NOMO-1 treated with dmso at 0.1 percent for 144 hours (cell line): ENCODE measurements at regions not wholly inside any gene's neighbourhood (a gene's known extent, or its start where the extent isn't known, plus 50 kb on each side); places are given as distances from the start of the nearest gene placed in this dataset.
"Not testable (repeated sequence)": the region's sequence is repeated elsewhere in the genome, so short reads cannot be mapped to it uniquely, and the experiment has no call there.

ENCODE experiments used
- DNase-seq: peaks from one replicate; lab custom pipeline; 2025; ENCODE audit not compliant: unreplicated experiment; lab: John Stamatoyannopoulos, UW

DNA sequence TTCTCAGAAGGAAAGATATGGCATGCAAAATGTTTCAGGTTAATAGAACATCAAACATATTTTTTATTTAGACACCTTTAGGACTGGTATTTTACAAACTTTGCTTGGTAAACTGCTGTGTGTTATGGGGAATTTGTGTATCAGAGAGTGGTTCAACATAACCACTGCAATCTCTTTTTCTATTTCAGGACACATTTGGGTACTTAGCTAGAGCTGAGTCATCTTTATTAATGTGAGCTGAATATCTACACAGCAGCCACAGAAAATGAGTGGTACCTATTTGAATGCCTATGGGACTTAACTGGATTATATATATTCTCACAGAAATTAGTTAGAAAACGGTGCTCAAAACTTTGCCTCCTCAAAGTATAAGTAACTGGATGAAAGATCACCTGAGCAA, 179.8 kb downstream of the SPDYE17 start:
- DNase-seq = not testable (repeated sequence)

DNA sequence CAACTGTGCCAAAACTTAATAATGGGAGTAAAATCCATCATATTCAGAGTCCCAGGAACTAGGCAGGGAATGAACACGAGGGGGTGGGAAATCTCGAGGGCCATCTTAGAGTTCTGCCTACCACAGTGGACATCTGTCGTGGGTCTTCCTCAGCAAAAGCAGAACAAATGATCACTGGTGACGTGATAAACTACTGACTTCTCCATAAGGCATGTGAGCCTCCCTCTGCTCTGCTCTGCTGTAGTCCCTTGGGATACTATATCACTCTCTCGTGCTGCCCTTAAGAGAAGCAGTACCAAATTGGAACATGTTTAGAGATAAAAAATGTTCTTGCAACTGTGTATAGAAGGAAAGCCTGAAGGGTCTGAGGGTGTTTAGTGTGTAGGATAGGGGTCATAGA, 180.5 kb downstream of the SPDYE17 start:
- DNase-seq = not testable (repeated sequence)

DNA sequence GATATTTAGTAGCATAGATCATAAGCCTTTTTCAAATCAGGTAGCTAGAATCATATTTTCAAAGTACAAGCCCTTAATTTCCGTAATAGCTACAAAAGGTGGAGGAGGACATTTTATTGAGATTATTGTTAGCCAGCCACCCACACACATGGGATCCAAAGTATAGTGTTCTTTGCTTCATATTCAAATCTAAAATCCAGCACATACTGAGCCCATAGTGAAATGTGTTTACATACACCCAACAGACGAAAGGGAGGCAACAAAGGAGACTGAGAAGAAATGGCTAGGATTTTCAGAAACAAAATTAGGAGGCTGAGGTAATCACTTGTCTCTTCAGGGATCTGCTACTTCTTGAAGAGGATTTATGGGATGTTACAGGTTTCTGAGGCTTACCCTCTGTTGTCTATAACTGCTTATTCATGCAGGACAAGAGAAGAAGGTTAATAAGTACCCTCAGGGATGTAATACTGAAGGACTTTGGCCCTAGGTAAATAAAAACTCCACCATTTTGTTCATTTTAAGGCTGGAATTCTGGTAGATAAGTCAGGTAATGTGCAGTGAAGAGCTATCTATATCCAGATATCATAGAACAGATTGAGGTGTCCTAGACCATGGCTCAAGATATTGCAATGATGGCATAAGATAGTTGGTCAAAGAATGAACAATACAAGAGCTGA, 182.1 kb downstream of the SPDYE17 start:
- DNase-seq = not testable (repeated sequence)

GRCh38 chr7:76839879-76840278, 192.3 kb downstream of the SPDYE17 start:
- DNase-seq = not testable (repeated sequence)

DNA sequence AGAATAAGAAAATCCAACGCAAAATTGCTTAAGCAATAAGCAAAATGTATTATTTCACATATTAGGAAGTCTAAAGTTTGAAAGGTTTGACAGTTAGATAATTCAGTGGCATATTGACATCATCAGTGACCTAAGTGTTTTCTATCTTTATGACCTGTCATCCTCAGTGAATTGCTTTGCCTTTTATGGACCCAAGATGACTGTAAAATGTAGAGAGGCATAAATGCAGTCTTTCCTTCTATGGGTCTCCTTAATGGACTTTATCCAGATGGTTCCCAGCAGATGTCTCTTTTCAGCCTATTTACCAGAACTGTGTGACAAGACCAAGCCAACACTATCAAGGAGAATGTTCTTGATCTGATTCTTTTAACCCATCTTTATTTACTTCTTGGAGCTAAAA, 192.9 kb downstream of the SPDYE17 start:
- not testable (repeated sequence) for DNase-seq

DNA sequence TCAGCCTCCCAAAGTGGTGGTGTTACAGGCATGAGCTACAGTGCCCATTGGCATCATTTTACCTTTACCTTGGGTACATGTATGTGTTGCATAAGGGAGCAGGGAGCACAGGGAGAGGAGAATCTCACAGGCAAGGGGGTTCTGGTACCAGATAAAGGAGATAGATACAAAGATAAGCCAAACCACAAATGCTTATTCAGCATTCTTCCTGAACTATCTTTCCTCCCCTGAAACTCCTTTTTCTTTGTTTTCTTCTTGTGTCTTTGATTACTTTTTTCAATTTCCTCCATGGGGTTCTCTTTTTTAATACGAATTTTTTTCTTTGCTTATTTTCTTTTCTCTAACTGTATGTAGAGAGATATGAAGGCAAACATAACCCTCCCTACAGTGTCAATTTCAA, 193.8 kb downstream of the SPDYE17 start:
- not testable (repeated sequence) for DNase-seq

- DNase-seq = not testable (repeated sequence)
Observed at GRCh38 chr7:76829233-76829632, 202.2 kb upstream of the POMZP3 start.

- not testable (repeated sequence) for DNase-seq
Observed at GRCh38 chr7:76826181-76826580, 199.1 kb upstream of the POMZP3 start.

- not testable (repeated sequence) for DNase-seq
Observed at GRCh38 chr7:76809856-76810255, 182.8 kb upstream of the POMZP3 start.

GRCh38 chr7:76807588-76808100, 180.6 kb upstream of the POMZP3 start:
- not testable (repeated sequence) for DNase-seq

DNA sequence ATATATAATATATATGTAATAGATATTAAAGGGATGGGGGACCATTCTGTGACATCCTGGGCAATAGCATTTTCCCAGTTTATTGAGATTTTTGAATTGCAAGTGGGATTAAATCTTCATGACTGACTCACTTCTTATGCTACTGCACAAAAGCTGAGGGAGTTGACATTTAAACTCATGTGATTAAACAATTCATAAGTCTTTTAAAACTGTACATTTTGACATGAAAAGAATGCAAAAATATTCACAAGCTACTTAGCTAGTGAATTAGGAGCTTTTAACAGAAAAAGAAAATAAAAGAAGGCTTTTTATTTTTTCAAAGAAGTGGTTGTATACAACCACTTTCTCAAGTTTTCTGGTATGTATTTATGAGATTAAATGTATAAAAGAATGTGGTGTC, 179.4 kb upstream of the POMZP3 start:
- DNase-seq = not testable (repeated sequence)

GRCh38 chr7:76806010-76806409, 178.9 kb upstream of the POMZP3 start:
- not testable (repeated sequence) for DNase-seq

- DNase-seq = not testable (repeated sequence)
Observed at GRCh38 chr7:76805262-76805661, 178.2 kb upstream of the POMZP3 start.

DNA sequence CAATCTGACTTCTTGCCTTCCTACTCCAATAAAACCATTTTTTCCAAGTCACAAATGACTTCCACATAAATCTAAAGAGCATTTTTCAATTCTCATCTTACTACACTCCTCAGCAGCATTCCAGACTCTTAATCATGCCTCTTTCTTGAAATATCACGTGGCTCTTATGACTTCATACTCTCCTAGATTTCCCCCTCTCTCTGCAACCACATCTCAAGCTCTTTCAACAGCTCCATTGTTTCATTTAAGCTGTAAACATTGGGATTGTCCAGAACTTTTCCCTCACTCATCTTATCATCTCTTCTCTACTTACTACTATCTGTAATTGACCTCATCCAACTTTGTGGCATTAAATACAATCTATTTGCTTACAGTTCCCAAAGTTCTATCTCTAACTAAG, 170.6 kb upstream of the POMZP3 start:
- DNase-seq = not testable (repeated sequence)

DNA sequence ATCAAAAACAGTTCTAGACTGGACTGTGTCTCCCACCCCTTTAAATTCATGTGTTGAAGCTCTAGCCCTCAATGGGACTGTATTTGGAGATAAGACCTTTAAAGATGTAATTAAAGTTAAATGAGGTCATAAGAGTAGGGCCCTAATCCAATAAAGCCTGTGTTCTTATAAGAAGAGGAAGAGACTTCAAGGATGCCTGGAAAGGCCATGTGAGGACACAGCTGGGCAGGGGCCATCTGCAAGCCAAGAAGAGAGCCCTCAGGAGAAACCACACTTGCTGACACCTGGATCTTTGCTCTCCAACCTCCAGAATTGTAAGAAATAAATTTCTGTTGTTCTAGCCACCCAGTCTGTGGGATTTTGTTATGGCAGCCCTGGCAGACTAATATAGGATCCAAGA, 153.6 kb upstream of the POMZP3 start:
- not testable (repeated sequence) for DNase-seq

- DNase-seq = not testable (repeated sequence)
Observed at GRCh38 chr7:76774279-76774678, 147.2 kb upstream of the POMZP3 start.

GRCh38 chr7:76771980-76772379, 144.9 kb upstream of the POMZP3 start:
- not testable (repeated sequence) for DNase-seq

- not testable (repeated sequence) for DNase-seq
Observed at GRCh38 chr7:76763977-76764376, 136.9 kb upstream of the POMZP3 start.

- not testable (repeated sequence) for DNase-seq
Observed at GRCh38 chr7:76760546-76761220, 133.6 kb upstream of the POMZP3 start.

DNA sequence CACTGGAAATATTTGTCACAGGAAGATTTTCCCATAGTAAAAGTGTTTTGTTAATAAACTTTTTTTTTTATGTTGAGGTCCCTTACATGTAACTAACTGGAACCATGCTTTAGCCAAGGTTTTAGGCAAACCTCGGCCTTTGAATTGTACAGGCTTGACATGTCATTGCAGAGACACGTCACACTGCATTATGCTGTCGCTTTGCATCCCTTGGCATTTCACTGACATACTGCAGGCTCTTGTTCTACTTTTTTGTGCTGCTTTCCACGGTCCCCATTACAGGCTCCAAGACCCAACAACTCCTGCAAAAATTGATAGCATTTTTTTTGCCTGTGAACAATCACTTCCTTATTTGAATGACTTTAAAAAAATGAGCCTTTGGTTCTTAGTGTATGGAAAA, 112.5 kb upstream of the POMZP3 start:
- DNase-seq = not testable (repeated sequence)

DNA sequence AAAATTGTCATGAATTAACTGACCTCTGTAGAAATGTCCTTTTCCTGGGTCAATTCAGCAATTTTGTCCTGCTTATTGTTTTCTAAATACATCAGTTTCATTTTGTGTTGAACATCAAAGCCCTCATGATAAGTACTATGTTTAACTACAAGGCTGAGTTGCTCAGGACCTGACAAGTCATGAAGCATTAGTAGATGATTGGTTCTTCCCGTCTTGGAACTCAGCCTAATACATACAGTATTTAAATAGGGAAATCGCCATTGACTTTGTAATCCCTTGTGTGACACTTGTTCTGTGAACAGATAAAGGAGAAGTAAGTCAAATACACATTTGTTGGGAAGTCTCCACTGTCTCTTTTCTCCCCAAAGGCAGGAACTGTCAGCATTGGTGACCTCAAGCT, 109.6 kb upstream of the POMZP3 start:
- DNase-seq = not testable (repeated sequence)

DNA sequence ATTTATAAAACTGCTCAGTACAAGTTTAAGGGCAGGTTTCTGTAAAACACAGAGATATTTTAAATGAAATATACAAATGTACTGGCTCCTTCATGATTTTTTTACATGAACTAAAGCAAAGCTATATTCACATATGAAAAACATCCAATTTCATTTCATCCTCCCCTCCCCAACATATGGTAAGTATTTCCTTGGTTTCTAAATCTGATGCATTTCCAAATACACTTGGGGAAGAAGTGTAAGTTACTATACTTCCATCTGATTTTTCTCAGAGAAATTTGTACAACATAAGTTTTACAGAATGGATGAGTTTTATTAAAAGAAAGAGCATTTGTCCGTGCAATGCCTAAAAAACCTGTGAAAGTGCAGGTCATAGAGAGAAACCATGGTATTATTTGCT, 109.0 kb upstream of the POMZP3 start:
- DNase-seq = not testable (repeated sequence)
